ENCODE measurements at regions not wholly inside any gene's neighbourhood (a gene's known extent, or its start where the extent isn't known, plus 50 kb on each side); places are given as distances from the start of the nearest gene placed in this dataset.

GRCh38 chr3:144270100-144270499, 298.5 kb downstream of the DIPK2A start:
- TF ChIP-seq CTCF (IDR thresholded peaks at IDR 0.05) = no peak
- no peak for TF ChIP-seq POLR2A (IDR thresholded peaks at IDR 0.05)

Data from body of pancreas (tissue), 4 donors.